Kidney (tissue), 13 donors: ENCODE measurements at regions not wholly inside any gene's neighbourhood (a gene's known extent, or its start where the extent isn't known, plus 50 kb on each side); places are given as distances from the start of the nearest gene placed in this dataset.

Source experiments
- DNase-seq, 5 donors: peaks; one replicate each; pipeline ENCODE4 v3.0.0-alpha.2; 2013 to 2020
- FAIRE-seq: peaks from 2 replicates; lab custom pipeline; 2012; peaks lifted over from hg19 to GRCh38; lab: Jason Lieb, UNC
- H3K27ac ChIP-seq, 2 donors: one replicate each; pipeline ENCODE4 v1.7.0; 2013; ENCODE audit warnings: low read depth in 2 of 2, low read length in 2 of 2, inconsistent platforms in 1 of 2
- H3K27me3 ChIP-seq: one replicate; pipeline ENCODE4 v1.7.1; 2013; ENCODE audit warnings: low read length, inconsistent platforms; ENCODE audit not compliant: control insufficient read depth, insufficient read depth
- H3K36me3 ChIP-seq, 3 donors: one replicate each; pipeline versions ENCODE4 v1.7.0 to v1.7.1; 2013; ENCODE audit warnings: low read length in 3 of 3, control low read depth in 1 of 3, inconsistent platforms in 1 of 3; ENCODE audit not compliant: insufficient read depth in 3 of 3, control insufficient read depth in 2 of 3
- H3K4me1 ChIP-seq, 3 donors: one replicate each; pipeline versions ENCODE4 v1.7.0 to v1.7.1; 2013; ENCODE audit warnings: low read length in 3 of 3, inconsistent platforms in 1 of 3, low read depth in 1 of 3; ENCODE audit not compliant: control insufficient read depth in 2 of 3, insufficient read depth in 2 of 3
- H3K4me3 ChIP-seq, 3 donors: one replicate each; pipeline versions ENCODE4 v1.7.0 to v1.8.1; 2013; ENCODE audit warnings: low read length in 3 of 3, control low read depth in 1 of 3, inconsistent platforms in 1 of 3
- H3K9ac ChIP-seq, 3 donors: one replicate each; pipeline versions ENCODE4 v1.7.0 to v1.7.1; 2013; ENCODE audit warnings: low read length in 3 of 3, control low read depth in 1 of 3, inconsistent platforms in 1 of 3
- H3K9me3 ChIP-seq, 3 donors: one replicate each; pipeline versions ENCODE4 v1.7.0 to v1.7.1; 2013; ENCODE audit warnings: low read length in 3 of 3, control low read depth in 1 of 3, inconsistent platforms in 1 of 3; ENCODE audit not compliant: control insufficient read depth in 2 of 3, insufficient read depth in 1 of 3
- intact Hi-C: fragments of 100-400 bp; cut with DNase I; formaldehyde crosslinking; loops from one replicate; pipeline ENCODE4 v1.11.1; 2022
- TF ChIP-seq, protein P1 (sequence below): IDR thresholded peaks from 3 replicates; pipeline ENCODE4 v1.5.1; 2012; ENCODE audit warnings: mild to moderate bottlenecking, moderate library complexity, borderline replicate concordance; ENCODE audit not compliant: insufficient read depth; ENCODE audit errors: extremely low read depth
- donor health status: control.
- donor health status: control.
- donor health status: control.
- donor health status: control.
- donor health status: control.
- donor health status: DM: yes; HTN: yes; CAD: no.
- donor health status: Normal renal cell carcinoma (clear cell type).

DNA sequence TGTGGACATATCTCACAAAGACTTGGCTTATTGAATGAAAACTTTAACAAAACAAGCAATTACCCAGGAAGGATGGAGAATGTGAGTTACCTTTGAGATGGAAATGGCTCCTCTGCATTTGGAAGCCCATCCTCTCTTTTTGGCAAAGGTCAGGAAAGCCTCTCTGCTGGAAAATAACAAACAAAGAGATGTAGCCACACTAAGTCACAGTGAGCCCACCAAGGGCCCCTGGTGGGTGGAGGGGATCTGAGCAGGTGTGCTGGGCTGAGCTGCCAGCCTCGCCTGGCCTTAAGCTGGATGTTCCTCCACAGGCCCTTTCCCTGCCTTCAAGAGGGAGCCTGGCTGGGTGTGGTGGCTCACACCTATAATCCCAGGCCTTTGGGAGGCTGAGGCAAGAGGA lies 269.2 kb downstream of the HNRNPD start:
- Histone ChIP-seq H3K9me3 (no peaks in the 10 kb centered on the region), H3K27ac (no peak overlapping the region), H3K4me3 (no peak overlapping the region), H3K9ac (no peak overlapping the region), H3K36me3 (no peaks in the 10 kb centered on the region), H3K4me1 (no peaks in the 10 kb centered on the region), H3K27me3 (no peaks in the 10 kb centered on the region)
- DNase-seq: no peak
- intact Hi-C loops: no loop called here
- TF ChIP-seq, protein P1, sequence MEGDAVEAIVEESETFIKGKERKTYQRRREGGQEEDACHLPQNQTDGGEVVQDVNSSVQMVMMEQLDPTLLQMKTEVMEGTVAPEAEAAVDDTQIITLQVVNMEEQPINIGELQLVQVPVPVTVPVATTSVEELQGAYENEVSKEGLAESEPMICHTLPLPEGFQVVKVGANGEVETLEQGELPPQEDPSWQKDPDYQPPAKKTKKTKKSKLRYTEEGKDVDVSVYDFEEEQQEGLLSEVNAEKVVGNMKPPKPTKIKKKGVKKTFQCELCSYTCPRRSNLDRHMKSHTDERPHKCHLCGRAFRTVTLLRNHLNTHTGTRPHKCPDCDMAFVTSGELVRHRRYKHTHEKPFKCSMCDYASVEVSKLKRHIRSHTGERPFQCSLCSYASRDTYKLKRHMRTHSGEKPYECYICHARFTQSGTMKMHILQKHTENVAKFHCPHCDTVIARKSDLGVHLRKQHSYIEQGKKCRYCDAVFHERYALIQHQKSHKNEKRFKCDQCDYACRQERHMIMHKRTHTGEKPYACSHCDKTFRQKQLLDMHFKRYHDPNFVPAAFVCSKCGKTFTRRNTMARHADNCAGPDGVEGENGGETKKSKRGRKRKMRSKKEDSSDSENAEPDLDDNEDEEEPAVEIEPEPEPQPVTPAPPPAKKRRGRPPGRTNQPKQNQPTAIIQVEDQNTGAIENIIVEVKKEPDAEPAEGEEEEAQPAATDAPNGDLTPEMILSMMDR: no peak
- no peak for FAIRE-seq

DNA sequence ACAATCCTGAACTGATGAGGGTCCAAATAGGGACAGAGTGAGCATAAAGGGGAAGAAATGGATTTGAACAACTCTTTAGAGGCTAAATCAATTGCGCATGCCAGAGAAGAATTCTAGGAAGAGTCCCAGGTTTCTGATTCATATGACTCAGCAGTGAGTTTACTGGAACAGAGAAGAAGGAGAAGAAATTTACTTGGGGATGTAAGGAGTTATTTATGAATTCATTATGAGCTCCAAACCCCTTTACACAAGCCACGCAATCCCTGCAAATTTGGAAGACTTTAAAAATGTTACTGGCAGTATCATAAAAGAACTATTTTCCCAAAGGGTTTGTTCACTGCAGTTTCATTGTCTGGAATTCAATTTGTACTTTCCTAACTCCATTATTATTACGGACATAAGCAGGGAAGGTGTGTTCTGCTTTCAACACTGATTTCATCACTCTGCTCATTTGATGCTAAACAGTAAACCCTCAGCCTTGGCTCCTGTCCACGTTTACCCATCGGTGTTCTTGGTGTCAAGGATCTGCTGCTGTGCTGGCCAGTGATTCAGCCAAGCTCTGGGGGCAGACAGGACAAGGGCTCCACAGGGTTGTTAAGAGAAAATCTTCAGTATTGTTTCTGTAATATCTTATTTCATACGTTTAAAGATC lies 273.7 kb downstream of the HNRNPD start:
- H3K9me3 ChIP-seq: no peaks in the 10 kb centered on the region
- H3K36me3 ChIP-seq: no peaks in the 10 kb centered on the region
- no peak for FAIRE-seq
- no peak overlapping the region for H3K4me3 ChIP-seq
- intact Hi-C loops: no loop called here
- H3K27me3 ChIP-seq: no peaks in the 10 kb centered on the region
- no peak for DNase-seq
- H3K9ac ChIP-seq: no peak overlapping the region
- TF ChIP-seq, protein P1: no peak
- no peak overlapping the region for H3K27ac ChIP-seq
- no peaks in the 10 kb centered on the region for H3K4me1 ChIP-seq

DNA sequence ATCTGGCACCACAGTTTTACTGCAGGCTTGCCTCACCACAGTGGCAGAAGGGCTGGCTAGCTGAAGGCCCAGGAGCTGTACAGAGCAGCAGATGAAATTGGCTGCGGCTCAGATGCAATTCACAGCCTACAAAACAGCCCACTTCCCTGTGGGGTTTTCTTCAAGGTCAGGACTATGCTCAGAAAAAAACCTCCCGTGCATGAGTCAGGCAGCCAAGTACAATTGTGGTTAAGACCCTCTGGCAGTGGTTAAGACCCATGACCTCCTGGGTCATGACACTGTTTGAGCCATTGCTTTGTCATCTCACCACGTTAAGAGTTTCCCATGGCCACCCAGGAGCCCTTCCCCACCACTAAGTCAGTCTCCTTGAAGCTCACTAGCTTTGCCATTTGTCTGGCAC lies 276.3 kb downstream of the HNRNPD start:
- Histone ChIP-seq H3K36me3 (no peaks in the 10 kb centered on the region), H3K27me3 (no peaks in the 10 kb centered on the region), H3K27ac (no peak overlapping the region), H3K9ac (no peak overlapping the region), H3K4me1 (no peaks in the 10 kb centered on the region), H3K4me3 (no peak overlapping the region), H3K9me3 (no peaks in the 10 kb centered on the region)
- TF ChIP-seq, protein P1: no peak
- FAIRE-seq (no peak), DNase-seq (no peak)
- intact Hi-C loops: no loop called here

DNA sequence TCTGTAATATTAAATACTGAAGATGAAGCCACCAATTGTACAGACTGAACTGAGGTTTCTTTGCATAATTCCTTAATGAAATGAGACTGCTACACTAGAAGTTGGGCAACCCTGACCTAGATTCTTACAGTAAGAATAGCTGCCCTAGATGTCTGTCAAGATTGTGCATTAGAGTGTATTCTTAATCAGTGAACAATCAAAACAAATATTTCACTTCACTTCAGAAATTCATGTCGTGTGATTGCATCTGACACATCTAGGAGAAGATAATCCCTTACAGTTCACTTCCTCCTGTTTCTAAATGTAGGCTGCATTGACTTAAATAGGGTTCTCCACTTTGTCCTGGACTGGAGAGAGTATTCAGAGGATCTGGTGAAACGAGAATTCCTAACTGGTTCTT lies 283.1 kb downstream of the HNRNPD start:
- H3K9ac ChIP-seq: no peak overlapping the region
- intact Hi-C loops: no loop called here
- FAIRE-seq (no peak), DNase-seq (no peak)
- H3K4me1 ChIP-seq: no peaks in the 10 kb centered on the region
- no peaks in the 10 kb centered on the region for H3K27me3 ChIP-seq
- TF ChIP-seq, protein P1: no peak
- H3K36me3 ChIP-seq: no peaks in the 10 kb centered on the region
- H3K4me3 ChIP-seq: no peak overlapping the region
- H3K27ac ChIP-seq: no peak overlapping the region
- no peaks in the 10 kb centered on the region for H3K9me3 ChIP-seq
